Neutrophil (primary cell): ENCODE measurements at regions not wholly inside any gene's neighbourhood (a gene's known extent, or its start where the extent isn't known, plus 50 kb on each side); places are given as distances from the start of the nearest gene placed in this dataset.

Source experiments
- H3K27ac ChIP-seq: fragments of 200-600 bp; sonication (generic); 2 replicates; pipeline ENCODE4 v1.5.1; 2016; ENCODE audit warnings: mild to moderate bottlenecking, moderate library complexity
- H3K27me3 ChIP-seq: fragments of 200-600 bp; sonication (generic); 2 replicates; pipeline ENCODE4 v1.6.0; 2016; ENCODE audit warnings: mild to moderate bottlenecking
- H3K36me3 ChIP-seq: fragments of 200-600 bp; sonication (generic); 2 replicates; pipeline ENCODE4 v1.5.1; 2017
- H3K4me1 ChIP-seq, 2 experiments: fragments of 200-600 bp in 1 of 2; sonication (generic) in 1 of 2; 1 replicate in 1 of 2; 2 replicates in 1 of 2; pipeline versions ENCODE4 v1.5.1 to v1.6.1; 2013 to 2016; ENCODE audit warnings: low read depth in 1 of 2, low read length in 1 of 2, mild to moderate bottlenecking in 1 of 2, moderate library complexity in 1 of 2; ENCODE audit not compliant: control insufficient read depth in 1 of 2, insufficient read depth in 1 of 2
- H3K4me3 ChIP-seq, 2 experiments: fragments of 200-600 bp in 1 of 2; sonication (generic) in 1 of 2; 1 replicate in 1 of 2; 2 replicates in 1 of 2; pipeline ENCODE4 v1.5.1; 2013 to 2016; ENCODE audit warnings: low read depth in 1 of 2, low read length in 1 of 2, mild to moderate bottlenecking in 1 of 2, moderate library complexity in 1 of 2
- H3K9me3 ChIP-seq: fragments of 200-600 bp; sonication (generic); 2 replicates; pipeline ENCODE4 v1.5.1; 2016
- CTCF ChIP-seq: fragments of 200-600 bp; sonication (generic); IDR thresholded peaks from 2 replicates; pipeline ENCODE4 v1.5.1; 2016; ENCODE audit warnings: antibody characterized with exemption

GRCh38 chr5:8644377-8644776, 775.4 kb downstream of the MTRR start:
- Histone ChIP-seq H3K27me3 (no peaks in the 10 kb centered on the region), H3K36me3 (no peaks in the 10 kb centered on the region), H3K4me1 (no peaks in the 10 kb centered on the region), H3K9me3 (no peaks in the 10 kb centered on the region), H3K4me3 (no peak overlapping the region), H3K27ac (no peak overlapping the region)
- no peak for TF ChIP-seq CTCF

GRCh38 chr5:8647111-8647510, 778.2 kb downstream of the MTRR start:
- Histone ChIP-seq H3K4me3 (no peak overlapping the region), H3K36me3 (no peaks in the 10 kb centered on the region), H3K27me3 (no peaks in the 10 kb centered on the region), H3K9me3 (no peaks in the 10 kb centered on the region), H3K4me1 (no peaks in the 10 kb centered on the region), H3K27ac (no peak overlapping the region)
- no peak for TF ChIP-seq CTCF

GRCh38 chr5:8650186-8650585, 781.2 kb downstream of the MTRR start:
- H3K4me1 ChIP-seq: no peaks in the 10 kb centered on the region
- no peak for TF ChIP-seq CTCF

GRCh38 chr5:8660133-8660893, 791.4 kb downstream of the MTRR start:
- H3K27ac ChIP-seq: no peak overlapping the region
- no peaks in the 10 kb centered on the region for H3K36me3 ChIP-seq
- no peaks in the 10 kb centered on the region for H3K27me3 ChIP-seq
- H3K4me1 ChIP-seq: no peaks in the 10 kb centered on the region
- no peak for TF ChIP-seq CTCF
- H3K9me3 ChIP-seq: no peaks in the 10 kb centered on the region
- no peak overlapping the region for H3K4me3 ChIP-seq

More at GRCh38 chr5:8650186-8650585, 781.2 kb downstream of the MTRR start:
- Histone ChIP-seq H3K36me3 (no peaks in the 10 kb centered on the region), H3K27ac (no peak overlapping the region), H3K4me3 (no peak overlapping the region), H3K9me3 (no peaks in the 10 kb centered on the region), H3K27me3 (no peaks in the 10 kb centered on the region)

- no peak for TF ChIP-seq CTCF
- Histone ChIP-seq H3K9me3 (no peaks in the 10 kb centered on the region), H3K36me3 (no peaks in the 10 kb centered on the region), H3K4me1 (no peaks in the 10 kb centered on the region), H3K4me3 (no peak overlapping the region), H3K27me3 (no peaks in the 10 kb centered on the region), H3K27ac (no peak overlapping the region)
Measured at GRCh38 chr5:8663374-8663773, 794.4 kb downstream of the MTRR start.
